ENCODE measurements at regions not wholly inside any gene's neighbourhood (a gene's known extent, or its start where the extent isn't known, plus 50 kb on each side); places are given as distances from the start of the nearest gene placed in this dataset.

GRCh38 chr22:27226666-27227065 lies 569.3 kb downstream of the MIAT start:
- DNase-seq (ENCODE audit: low read depth), result no peak

GRCh38 chr22:27228771-27229170 lies 571.4 kb downstream of the MIAT start:
- DNase-seq (ENCODE audit: low read depth), result no peak

GRCh38 chr22:27230189-27230588 lies 571.4 kb downstream of the MN1 start:
- no peak for DNase-seq (ENCODE audit: low read depth)

- DNase-seq (ENCODE audit: low read depth), result no peak
Measured at GRCh38 chr22:27231266-27231665, 570.3 kb downstream of the MN1 start.

DNA sequence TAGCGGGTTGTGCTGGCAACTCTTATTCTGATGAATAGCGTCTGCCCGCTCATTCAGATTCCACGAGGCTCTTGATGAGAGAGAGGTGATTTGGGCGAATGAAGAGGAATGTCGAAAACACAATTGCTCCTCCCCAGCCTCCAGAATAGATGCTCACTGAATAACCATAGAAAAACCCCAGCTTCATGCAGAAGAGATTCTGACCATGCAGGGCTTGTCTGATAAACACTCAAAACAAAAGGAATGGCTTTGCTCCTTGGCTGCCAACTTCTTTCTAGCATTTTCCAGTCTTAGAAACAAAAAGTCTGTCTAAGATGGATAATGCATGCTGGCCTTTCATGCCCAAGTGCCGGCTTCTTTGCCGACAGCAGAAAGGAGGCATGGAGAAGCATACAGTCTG lies 569.5 kb downstream of the MN1 start:
- no peak for DNase-seq (ENCODE audit: low read depth)

DNA sequence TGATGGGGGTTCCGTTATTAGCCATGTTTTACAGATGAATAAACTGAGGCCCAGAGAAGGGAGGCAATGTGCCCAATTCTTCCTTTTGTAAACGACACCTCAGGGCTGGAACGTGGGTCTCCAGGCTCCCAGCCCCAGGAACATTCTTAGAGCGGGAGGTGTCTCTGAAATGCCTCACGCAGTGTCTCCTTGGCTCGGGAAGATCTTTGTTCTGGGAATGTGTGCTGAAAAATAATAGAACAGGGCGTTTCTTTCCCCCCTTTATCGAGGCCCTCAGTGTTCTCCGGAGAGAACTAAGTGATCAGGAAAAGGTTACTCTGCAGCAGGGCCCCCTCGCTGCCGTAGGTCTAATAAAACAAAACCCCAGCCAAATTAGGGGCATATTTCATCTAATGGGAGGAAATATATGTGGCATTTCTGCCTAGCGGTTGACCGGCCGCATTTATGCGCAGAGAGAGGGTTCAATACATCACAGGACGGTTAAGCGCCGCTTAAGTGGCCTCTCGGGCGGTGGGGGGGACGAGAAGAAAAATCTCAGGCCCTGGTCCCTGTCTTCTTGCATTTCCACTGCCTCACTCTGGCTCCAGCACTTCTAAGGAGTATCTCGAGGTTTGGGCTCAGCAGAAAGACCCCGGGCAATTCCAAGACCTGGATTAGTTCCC lies 564.3 kb downstream of the MN1 start:
- no peak for DNase-seq (ENCODE audit: low read depth)

- no peak for DNase-seq (ENCODE audit: low read depth)
Measured at GRCh38 chr22:27238935-27239510, 562.5 kb downstream of the MN1 start.

DNA sequence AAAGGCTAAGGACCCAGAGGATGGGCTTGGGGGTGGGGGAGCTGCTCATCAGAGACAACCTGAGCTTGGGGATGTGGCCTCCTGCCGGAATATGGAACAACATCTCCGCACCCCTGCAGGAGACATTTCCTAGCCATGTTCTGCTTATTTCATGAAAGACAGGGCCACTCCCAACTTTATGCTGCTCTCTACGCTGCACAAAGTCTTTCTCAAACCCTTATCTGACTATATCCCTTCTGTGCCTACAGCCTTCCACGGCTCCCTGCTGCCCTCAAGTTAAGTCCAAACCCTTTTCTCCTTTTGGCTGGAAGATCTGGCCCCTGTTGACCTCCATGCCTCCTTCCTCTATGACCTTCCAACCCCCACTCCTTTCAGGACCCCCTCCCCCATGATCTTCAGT lies 562.0 kb downstream of the MN1 start:
- no peak for DNase-seq (ENCODE audit: low read depth)

DNA sequence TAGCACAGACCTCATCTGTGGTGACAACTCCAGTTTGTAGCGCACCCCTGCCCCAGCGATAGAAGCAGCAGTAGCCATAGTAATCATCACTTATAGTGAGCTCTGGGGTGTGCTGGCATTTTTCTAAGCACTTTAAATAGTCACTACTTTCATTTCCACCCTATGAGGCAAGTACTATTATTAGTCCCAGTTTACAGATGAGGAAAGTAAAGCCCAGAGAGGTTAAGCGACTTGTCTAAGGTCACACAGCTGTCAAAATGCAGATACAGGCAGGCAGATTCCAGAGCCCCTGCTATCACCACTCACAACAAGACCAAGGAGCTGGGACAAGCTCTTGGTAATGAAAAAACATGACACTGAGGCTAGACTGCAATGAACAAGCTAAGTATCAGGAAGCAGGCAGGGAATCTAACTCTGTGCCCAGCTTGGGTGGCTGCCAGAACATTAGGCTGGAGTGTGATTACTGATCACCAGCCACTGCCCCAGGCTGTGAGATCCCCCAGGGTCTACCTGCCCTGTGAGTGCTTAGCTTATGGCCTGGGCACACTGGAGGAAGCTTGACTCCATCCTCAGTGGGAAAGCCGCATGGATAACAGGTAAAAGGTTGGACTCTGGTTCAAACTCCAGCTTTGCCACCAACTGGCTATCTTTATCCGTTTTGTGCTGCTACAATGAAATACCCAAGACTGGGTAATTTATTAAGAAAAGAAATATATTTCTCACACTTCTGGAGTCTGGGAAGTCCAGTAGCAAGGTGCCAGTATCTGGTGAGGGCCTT lies 561.1 kb downstream of the MN1 start:
- no peak for DNase-seq (ENCODE audit: low read depth)

DNA sequence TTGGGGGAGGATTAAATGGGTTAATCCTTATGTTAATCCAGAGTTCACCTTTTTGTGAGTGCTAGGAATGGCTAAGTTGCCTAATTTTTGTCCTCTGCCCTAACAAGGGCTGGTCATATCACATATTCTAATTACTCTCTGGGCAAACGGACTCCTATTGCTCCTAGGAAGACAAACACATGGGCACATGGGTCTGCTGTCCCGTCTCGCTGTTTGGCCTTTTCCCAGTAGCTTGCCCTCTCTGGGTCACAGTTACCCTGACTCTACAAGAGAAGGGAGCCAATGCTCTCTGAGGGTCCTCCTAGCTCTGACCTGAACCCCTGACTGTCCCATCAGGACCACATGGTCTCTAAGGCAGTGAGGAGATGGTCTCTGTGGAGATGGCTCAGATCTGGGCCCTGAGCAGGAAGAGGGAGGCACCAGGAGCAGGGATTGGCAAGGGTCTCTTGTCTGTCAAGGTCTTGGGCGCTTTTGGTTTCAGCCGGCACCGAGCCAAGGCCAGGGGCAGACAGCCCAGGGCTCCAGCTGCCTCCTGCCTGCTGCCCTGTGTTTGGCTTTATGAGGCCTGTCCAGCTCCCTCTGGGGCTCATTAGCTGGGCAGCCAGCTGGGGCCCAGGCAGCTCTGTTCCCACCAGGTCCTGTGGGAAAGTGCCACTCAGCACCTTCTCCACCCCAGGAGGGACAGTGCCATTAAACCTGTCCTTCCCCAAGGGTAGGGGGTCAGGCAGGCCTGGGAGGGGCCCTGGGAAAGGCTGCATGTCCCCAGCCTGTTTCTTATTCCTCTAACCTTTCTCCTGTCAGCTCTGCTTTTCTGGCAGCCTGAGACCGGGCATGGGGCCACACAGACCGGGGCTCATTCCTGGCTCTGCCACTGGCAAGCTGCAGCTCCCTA lies 559.9 kb downstream of the MN1 start:
- no peak for DNase-seq (ENCODE audit: low read depth)

- no peak for DNase-seq (ENCODE audit: low read depth)
Measured at GRCh38 chr22:27242474-27242873, 559.1 kb downstream of the MN1 start.

DNA sequence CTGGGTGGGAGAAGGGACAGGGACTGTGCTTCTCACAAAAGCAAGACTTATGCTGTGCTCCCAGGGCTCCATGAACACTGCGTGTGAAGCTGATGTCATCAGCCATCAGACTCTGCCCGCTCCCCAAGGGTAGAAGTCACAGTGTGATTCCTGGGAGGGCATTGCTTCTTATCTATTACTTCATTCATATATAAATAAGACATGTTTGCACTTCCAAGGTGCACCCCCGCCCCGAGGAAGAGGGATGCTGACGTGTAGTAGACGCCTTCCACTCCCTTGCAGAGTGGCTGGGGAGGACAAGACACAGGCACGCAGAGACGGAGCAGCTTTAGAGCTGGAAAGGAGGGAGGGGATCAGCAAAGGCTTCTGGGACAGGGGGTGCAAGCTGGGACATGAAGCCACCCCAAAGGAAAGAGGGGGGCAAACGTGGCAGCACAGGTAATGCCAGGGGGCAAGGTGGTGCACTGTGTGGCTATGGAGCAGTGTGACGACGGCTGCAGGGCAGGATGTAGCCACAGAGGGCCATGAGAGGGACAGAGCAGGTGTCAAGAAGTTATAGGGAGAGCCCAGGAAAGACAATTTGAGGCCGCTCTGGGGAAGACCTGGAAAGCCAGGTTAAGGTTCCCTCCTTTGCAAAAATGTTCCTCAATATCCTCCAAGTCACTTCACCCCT lies 558.5 kb downstream of the MN1 start:
- DNase-seq (ENCODE audit: low read depth), result no peak

GRCh38 chr22:27244328-27244727 lies 557.2 kb downstream of the MN1 start:
- no peak for DNase-seq (ENCODE audit: low read depth)

DNA sequence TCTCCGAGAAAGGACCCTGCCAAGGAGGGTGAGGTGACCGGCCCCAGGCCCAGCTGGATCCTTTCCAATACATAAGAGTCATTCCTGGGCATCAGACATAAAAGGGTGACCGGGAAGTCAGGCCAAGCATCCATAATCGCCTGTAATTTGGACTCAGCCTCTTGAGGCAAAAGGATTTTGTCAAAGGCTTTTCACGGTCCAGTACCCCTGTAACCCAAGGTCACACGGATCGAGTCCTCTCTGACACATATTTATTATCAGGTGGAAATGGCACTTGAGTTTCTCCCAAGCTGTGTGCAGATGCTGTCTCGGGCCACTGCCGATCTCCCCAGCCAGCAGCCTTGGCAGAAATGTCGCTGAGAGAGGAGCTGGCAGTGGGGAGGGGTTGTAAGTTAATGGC lies 556.5 kb downstream of the MN1 start:
- no peak for DNase-seq (ENCODE audit: low read depth)

- no peak for DNase-seq (ENCODE audit: low read depth)
Measured at GRCh38 chr22:27246558-27246957, 555.0 kb downstream of the MN1 start.

- peak; percentile 17 for DNase-seq (ENCODE audit: low read depth)
Measured at GRCh38 chr22:27247701-27248434, 553.7 kb downstream of the MN1 start.

GRCh38 chr22:27250418-27250817 lies 551.1 kb downstream of the MN1 start:
- no peak for DNase-seq (ENCODE audit: low read depth)

- DNase-seq (ENCODE audit: low read depth), result no peak
Measured at GRCh38 chr22:27250886-27251285, 550.7 kb downstream of the MN1 start.

DNA sequence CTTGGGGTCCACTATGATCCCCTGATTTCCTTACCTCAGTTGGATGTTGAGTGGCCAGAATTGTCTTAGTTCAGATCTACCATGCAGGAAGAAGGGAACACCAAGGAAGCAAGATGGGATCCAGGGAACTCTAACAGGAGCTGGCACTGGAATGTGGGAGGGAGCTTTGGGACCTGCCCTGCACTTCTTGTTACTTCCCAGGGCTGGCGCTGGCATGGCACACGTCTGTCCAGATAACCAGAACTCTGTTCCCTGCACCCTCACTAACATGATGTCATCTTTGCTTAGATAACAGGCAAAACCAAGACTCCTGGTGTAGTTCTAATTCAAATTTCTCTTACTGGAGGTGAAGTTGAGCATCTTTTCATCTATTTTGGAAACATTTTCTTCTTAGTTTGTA lies 550.0 kb downstream of the MN1 start:
- no peak for DNase-seq (ENCODE audit: low read depth)

- DNase-seq (ENCODE audit: low read depth), result no peak
Measured at GRCh38 chr22:27252282-27253049, 549.1 kb downstream of the MN1 start.

Data from CMK (cell line).